Mesendoderm (in vitro differentiated cells): ENCODE measurements at regions not wholly inside any gene's neighbourhood (a gene's known extent, or its start where the extent isn't known, plus 50 kb on each side); places are given as distances from the start of the nearest gene placed in this dataset.

ENCODE experiments used
- DNase-seq: peaks from one replicate; pipeline ENCODE4 v3.0.0; 2013
- H2AK5ac ChIP-seq: 2 replicates; pipeline ENCODE4 v1.6.1; 2013; ENCODE audit warnings: low read length, inconsistent platforms
- H2BK120ac ChIP-seq: 2 replicates; pipeline ENCODE4 v1.6.1; 2013; ENCODE audit warnings: low read depth, mild to moderate bottlenecking, low read length, moderate library complexity, mixed read lengths
- H2BK15ac ChIP-seq: replicated peaks from 2 replicates; pipeline ENCODE4 v1.6.1; 2013; ENCODE audit warnings: low read depth, mild to moderate bottlenecking, moderate library complexity
- H2BK5ac ChIP-seq: 2 replicates; pipeline ENCODE4 v1.6.1; 2013; ENCODE audit warnings: low read length, inconsistent platforms
- H3K18ac ChIP-seq: 2 replicates; pipeline ENCODE4 v1.6.1; 2013; ENCODE audit warnings: mild to moderate bottlenecking, low read length, mixed read lengths
- H3K23ac ChIP-seq: one replicate; pipeline ENCODE4 v1.6.1; 2013; ENCODE audit warnings: low read length
- H3K27ac ChIP-seq: 2 replicates; pipeline ENCODE4 v1.5.1; 2013; ENCODE audit warnings: low read depth, mild to moderate bottlenecking, inconsistent platforms, low read length, moderate library complexity
- H3K27me3 ChIP-seq: 2 replicates; pipeline ENCODE4 v1.6.1; 2013; ENCODE audit warnings: low read length, control low read depth, mild to moderate bottlenecking, inconsistent platforms; ENCODE audit not compliant: insufficient read depth, poor library complexity
- H3K36me3 ChIP-seq: 2 replicates; pipeline ENCODE4 v1.6.1; 2013; ENCODE audit warnings: low read length, inconsistent platforms; ENCODE audit not compliant: control insufficient read depth, insufficient read depth
- H3K4ac ChIP-seq: one replicate; pipeline ENCODE4 v1.6.1; 2013; ENCODE audit warnings: low read depth, mild to moderate bottlenecking, low read length, moderate library complexity
- H3K4me1 ChIP-seq: 2 replicates; pipeline ENCODE4 v1.6.1; 2013; ENCODE audit warnings: low read depth, low read length, inconsistent platforms; ENCODE audit not compliant: control insufficient read depth
- H3K4me2 ChIP-seq: 2 replicates; pipeline ENCODE4 v1.6.1; 2013; ENCODE audit warnings: low read length
- H3K4me3 ChIP-seq: 2 replicates; pipeline ENCODE4 v1.5.1; 2013; ENCODE audit warnings: mild to moderate bottlenecking, low read length
- H3K56ac ChIP-seq: one replicate; pipeline ENCODE4 v1.6.1; 2013; ENCODE audit warnings: low read length
- H3K79me1 ChIP-seq: 2 replicates; pipeline ENCODE4 v1.6.1; 2013; ENCODE audit warnings: low read length, inconsistent platforms
- H3K79me2 ChIP-seq: 2 replicates; pipeline ENCODE4 v1.6.1; 2013; ENCODE audit warnings: mild to moderate bottlenecking, low read length; ENCODE audit not compliant: control insufficient read depth, insufficient read depth
- H3K9ac ChIP-seq: 2 replicates; pipeline ENCODE4 v1.6.1; 2013; ENCODE audit warnings: low read length, inconsistent platforms
- H4K5ac ChIP-seq: one replicate; pipeline ENCODE4 v1.6.1; 2013; ENCODE audit warnings: low read length
- H4K8ac ChIP-seq: one replicate; pipeline ENCODE4 v1.6.1; 2013; ENCODE audit warnings: low read depth, mild to moderate bottlenecking, control low read depth, low read length, moderate library complexity
- WGBS: extraction: QIAGEN DNeasy Blood & Tissue Kit; methylation state at CpG from one replicate; pipeline ENCODE4 v1.1.7; 2013; ENCODE audit warnings: low lambda C conversion rate, missing lambda C conversion rate; ENCODE audit not compliant: insufficient coverage; ENCODE audit errors: extremely low coverage; 5-methylcytosine and 5-hydroxymethylcytosine counted together

- Histone ChIP-seq H2BK15ac (no peak overlapping the region), H3K27me3 (no peaks in the 10 kb centered on the region), H3K4ac (no peak overlapping the region), H4K8ac (no peak overlapping the region), H3K56ac (no peak overlapping the region), H3K4me1 (peaks cover 2% of the 10 kb centered on the region), H3K4me3 (no peak overlapping the region), H3K9ac (no peak overlapping the region), H3K79me1 (no peaks in the 10 kb centered on the region), H2AK5ac (no peak overlapping the region), H3K4me2 (no peak overlapping the region), H3K79me2 (no peaks in the 10 kb centered on the region), H3K18ac (no peak overlapping the region), H3K23ac (no peak overlapping the region), H2BK5ac (no peak overlapping the region), H3K27ac (no peak overlapping the region), H4K5ac (no peak overlapping the region), H3K36me3 (no peaks in the 10 kb centered on the region), H2BK120ac (no peak overlapping the region)
- no peak for DNase-seq
- no CpG with 5 or more reads among the region's 1 CpG for whole genome bisulfite sequencing
These were observed 71.5 kb upstream of the CD82 start for GRCh38 chr11:44493930-44494329.

GRCh38 chr11:44494785-44495184 is 70.7 kb upstream of the CD82 start:
- no peaks in the 10 kb centered on the region for H3K27me3 ChIP-seq
- no peak overlapping the region for H3K56ac ChIP-seq

GRCh38 chr11:44496391-44496790 is 69.1 kb upstream of the CD82 start:
- Histone ChIP-seq H2BK5ac (no peak overlapping the region), H3K27ac (no peak overlapping the region), H3K79me1 (no peaks in the 10 kb centered on the region), H3K23ac (no peak overlapping the region), H3K4me1 (peaks cover 2% of the 10 kb centered on the region), H3K4me3 (no peak overlapping the region), H3K18ac (no peak overlapping the region), H3K56ac (no peak overlapping the region), H3K9ac (no peak overlapping the region), H3K36me3 (no peaks in the 10 kb centered on the region), H4K8ac (no peak overlapping the region), H2BK15ac (no peak overlapping the region), H3K27me3 (no peaks in the 10 kb centered on the region), H3K4me2 (no peak overlapping the region), H3K4ac (no peak overlapping the region), H3K79me2 (no peaks in the 10 kb centered on the region), H2BK120ac (no peak overlapping the region), H4K5ac (no peak overlapping the region), H2AK5ac (no peak overlapping the region)
- WGBS = no CpG with 5 or more reads among the region's 3 CpGs
- peak; percentile 70 for DNase-seq

More at GRCh38 chr11:44494785-44495184, 70.7 kb upstream of the CD82 start:
- H2BK15ac ChIP-seq = no peak overlapping the region
- no peak overlapping the region for H4K8ac ChIP-seq
- H3K18ac ChIP-seq = no peak overlapping the region
- no peak overlapping the region for H3K9ac ChIP-seq
- DNase-seq = peak; percentile 31
- no peaks in the 10 kb centered on the region for H3K79me2 ChIP-seq
- no peaks in the 10 kb centered on the region for H3K79me1 ChIP-seq
- no peak overlapping the region for H3K27ac ChIP-seq
- no peak overlapping the region for H3K4ac ChIP-seq
- no peak overlapping the region for H3K4me3 ChIP-seq
- H3K4me1 ChIP-seq = peaks cover 2% of the 10 kb centered on the region
- H3K23ac ChIP-seq = no peak overlapping the region
- H4K5ac ChIP-seq = no peak overlapping the region
- H3K36me3 ChIP-seq = no peaks in the 10 kb centered on the region
- H3K4me2 ChIP-seq = no peak overlapping the region
- H2BK120ac ChIP-seq = no peak overlapping the region
- H2BK5ac ChIP-seq = no peak overlapping the region
- no peak overlapping the region for H2AK5ac ChIP-seq
- WGBS = no CpG with 5 or more reads among the region's 2 CpGs

- H2BK120ac ChIP-seq = no peak overlapping the region
- no peak overlapping the region for H3K27ac ChIP-seq
- H2BK5ac ChIP-seq = no peak overlapping the region
- no peak overlapping the region for H3K4ac ChIP-seq
- no peaks in the 10 kb centered on the region for H3K79me2 ChIP-seq
- DNase-seq = no peak
- H3K18ac ChIP-seq = no peak overlapping the region
- H3K23ac ChIP-seq = no peak overlapping the region
- no peak overlapping the region for H3K56ac ChIP-seq
- no peak overlapping the region for H2AK5ac ChIP-seq
- H4K5ac ChIP-seq = no peak overlapping the region
- H3K4me3 ChIP-seq = no peak overlapping the region
- no peak overlapping the region for H3K9ac ChIP-seq
- H3K4me2 ChIP-seq = no peak overlapping the region
- H3K4me1 ChIP-seq = peaks cover 2% of the 10 kb centered on the region
- no peak overlapping the region for H4K8ac ChIP-seq
- H3K36me3 ChIP-seq = no peaks in the 10 kb centered on the region
- H3K79me1 ChIP-seq = no peaks in the 10 kb centered on the region
- no peak overlapping the region for H2BK15ac ChIP-seq
- no peaks in the 10 kb centered on the region for H3K27me3 ChIP-seq
- no CpG with 5 or more reads among the region's 4 CpGs for WGBS
These were observed 67.2 kb upstream of the CD82 start for GRCh38 chr11:44498089-44498871.

GRCh38 chr11:44502506-44502905 is 63.0 kb upstream of the CD82 start:
- Histone ChIP-seq H3K4me2 (no peak overlapping the region), H3K27me3 (no peaks in the 10 kb centered on the region), H3K56ac (no peak overlapping the region), H3K36me3 (no peaks in the 10 kb centered on the region), H3K23ac (no peak overlapping the region), H4K5ac (no peak overlapping the region), H2AK5ac (no peak overlapping the region), H3K4ac (no peak overlapping the region), H3K9ac (no peak overlapping the region), H3K79me1 (no peaks in the 10 kb centered on the region), H4K8ac (no peak overlapping the region), H2BK120ac (no peak overlapping the region), H3K4me3 (no peak overlapping the region), H3K4me1 (no peaks in the 10 kb centered on the region), H3K18ac (no peak overlapping the region), H2BK5ac (no peak overlapping the region), H3K27ac (no peak overlapping the region), H3K79me2 (no peaks in the 10 kb centered on the region), H2BK15ac (no peak overlapping the region)
- no peak for DNase-seq
- no CpG with 5 or more reads among the region's 6 CpGs for WGBS

GRCh38 chr11:44505581-44506054 is 59.8 kb upstream of the CD82 start:
- H3K9ac ChIP-seq = no peak overlapping the region
- no peak overlapping the region for H3K4ac ChIP-seq
- no peak overlapping the region for H2BK15ac ChIP-seq
- H2AK5ac ChIP-seq = no peak overlapping the region
- DNase-seq = peak; percentile 54
- H3K27me3 ChIP-seq = no peaks in the 10 kb centered on the region
- no peak overlapping the region for H4K5ac ChIP-seq
- H3K27ac ChIP-seq = no peak overlapping the region
- no peaks in the 10 kb centered on the region for H3K4me1 ChIP-seq
- H3K56ac ChIP-seq = no peak overlapping the region
- no peak overlapping the region for H2BK5ac ChIP-seq
- no CpG with 5 or more reads among the region's 5 CpGs for WGBS
- no peak overlapping the region for H3K4me2 ChIP-seq
- no peak overlapping the region for H4K8ac ChIP-seq
- no peak overlapping the region for H3K23ac ChIP-seq
- H3K79me2 ChIP-seq = no peaks in the 10 kb centered on the region
- H3K18ac ChIP-seq = no peak overlapping the region
- H3K4me3 ChIP-seq = no peak overlapping the region
- H3K79me1 ChIP-seq = no peaks in the 10 kb centered on the region
- no peak overlapping the region for H2BK120ac ChIP-seq
- no peaks in the 10 kb centered on the region for H3K36me3 ChIP-seq
